Sigmoid colon (tissue), 6 donors: ENCODE measurements at regions not wholly inside any gene's neighbourhood (a gene's known extent, or its start where the extent isn't known, plus 50 kb on each side); places are given as distances from the start of the nearest gene placed in this dataset.

Source experiments
- DNase-seq: peaks from one replicate; pipeline ENCODE4 v3.0.0-alpha.2; 2019
- H3K27ac ChIP-seq, 4 donors: fragments of 200-600 bp; sonication (generic); one replicate each; pipeline ENCODE4 v1.5.1; 2016 to 2019; ENCODE audit warnings: mild to moderate bottlenecking in 1 of 4
- H3K27me3 ChIP-seq, 3 donors: fragments of 200-600 bp; sonication (generic); one replicate each; pipeline ENCODE4 v1.5.1; 2019; ENCODE audit warnings: mild to moderate bottlenecking in 1 of 3
- H3K36me3 ChIP-seq, 4 donors: fragments of 200-600 bp; sonication (generic); one replicate each; pipeline ENCODE4 v1.5.1; 2016 to 2019
- H3K4me1 ChIP-seq, 4 donors: fragments of 200-600 bp; sonication (generic); one replicate each; pipeline ENCODE4 v1.5.1; 2017 to 2019
- H3K4me3 ChIP-seq, 4 donors: fragments of 200-600 bp; sonication (generic); one replicate each; pipeline ENCODE4 v1.5.1; 2017 to 2019; ENCODE audit warnings: mild to moderate bottlenecking in 2 of 4, moderate library complexity in 1 of 4
- H3K9me3 ChIP-seq, 4 donors: fragments of 200-600 bp in 3 of 4; sonication (generic) in 3 of 4; one replicate each; pipeline versions ENCODE4 v1.5.1 to v1.6.1; 2013 to 2019
- EP300 ChIP-seq, 4 donors: sonication (generic); formaldehyde crosslinking; IDR thresholded peaks; one replicate each; pipeline ENCODE4 v1.6.1; 2017; ENCODE audit warnings: antibody characterized with exemption in 4 of 4
- POLR2A ChIP-seq, 2 donors: fragments of 450-650 bp; IDR thresholded peaks; one replicate each; pipeline ENCODE4 v1.6.1; 2016; ENCODE audit warnings: antibody characterized with exemption in 2 of 2, mild to moderate bottlenecking in 2 of 2, moderate library complexity in 2 of 2
- POLR2AphosphoS5 ChIP-seq, 4 donors: sonication (generic); formaldehyde crosslinking; IDR thresholded peaks; one replicate each; pipeline ENCODE4 v1.6.1; 2017; ENCODE audit warnings: antibody characterized with exemption in 4 of 4
- WGBS, 2 donors: extraction: QIAGEN DNeasy Blood & Tissue Kit; methylation state at CpG; one replicate each; pipeline ENCODE4 v1.1.7; 2013; 5-methylcytosine and 5-hydroxymethylcytosine counted together
- intact Hi-C: fragments of 100-400 bp; cut with DNase I; formaldehyde crosslinking; loops from one replicate; pipeline ENCODE4 v1.15.1; 2023
- TF ChIP-seq, protein P1 (sequence below), 4 experiments: fragments of 450-650 bp in 3 of 4; fragments of 200-600 bp in 1 of 4; IDR thresholded peaks; one replicate each; pipeline ENCODE4 v1.5.1; 2016 to 2019; ENCODE audit warnings: antibody characterized with exemption in 4 of 4, mild to moderate bottlenecking in 3 of 4, moderate library complexity in 2 of 4
- donor health status: healthy with polysubstance abuse.
- donor health status: healthy.

DNA sequence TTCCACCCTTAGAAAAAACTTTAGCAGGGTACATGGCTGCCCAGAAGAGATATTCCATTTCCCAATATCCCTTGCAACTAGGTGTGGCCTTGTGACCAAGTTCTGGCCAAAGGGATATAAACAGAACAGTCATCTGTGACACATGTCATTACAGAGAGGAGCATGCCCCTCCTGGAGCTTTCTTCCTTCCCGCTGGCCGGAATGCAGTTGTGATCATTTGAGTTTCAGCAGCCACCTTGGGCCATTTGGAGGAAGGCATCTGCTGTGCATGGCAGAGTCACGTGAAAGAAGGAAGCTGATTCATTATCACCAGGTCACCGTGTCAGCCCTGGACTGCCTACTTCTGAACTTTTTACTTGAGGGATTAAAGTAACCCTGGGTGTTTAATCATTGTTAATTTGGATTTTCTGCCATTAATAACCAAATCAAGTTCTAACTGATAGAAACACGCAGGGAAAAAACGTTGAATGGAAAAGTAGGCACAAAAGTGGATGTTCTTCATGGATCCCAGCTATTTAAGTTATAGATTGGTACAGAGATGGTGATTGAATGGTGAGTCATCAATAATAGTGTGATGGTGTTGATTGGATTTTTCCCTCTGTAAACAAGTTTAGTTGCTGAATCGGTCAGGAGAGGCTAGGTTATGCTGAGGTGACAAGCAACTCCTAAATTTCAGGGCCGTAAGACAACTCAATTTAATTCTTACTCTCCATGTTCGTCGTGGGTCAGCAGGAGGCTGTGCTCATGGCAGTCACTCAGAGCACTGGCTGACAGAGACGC is 80.7 kb upstream of the CCDC167 start:
- Histone ChIP-seq H3K9me3 (no peaks in the 10 kb centered on the region), H3K27me3 (peaks cover 0 to 9% (median 0%) of the 10 kb centered on the region in 3 donors), H3K4me1 (no peaks in the 10 kb centered on the region), H3K4me3 (no peak overlapping the region), H3K27ac (no peak overlapping the region), H3K36me3 (no peaks in the 10 kb centered on the region)
- TF ChIP-seq, protein P1, sequence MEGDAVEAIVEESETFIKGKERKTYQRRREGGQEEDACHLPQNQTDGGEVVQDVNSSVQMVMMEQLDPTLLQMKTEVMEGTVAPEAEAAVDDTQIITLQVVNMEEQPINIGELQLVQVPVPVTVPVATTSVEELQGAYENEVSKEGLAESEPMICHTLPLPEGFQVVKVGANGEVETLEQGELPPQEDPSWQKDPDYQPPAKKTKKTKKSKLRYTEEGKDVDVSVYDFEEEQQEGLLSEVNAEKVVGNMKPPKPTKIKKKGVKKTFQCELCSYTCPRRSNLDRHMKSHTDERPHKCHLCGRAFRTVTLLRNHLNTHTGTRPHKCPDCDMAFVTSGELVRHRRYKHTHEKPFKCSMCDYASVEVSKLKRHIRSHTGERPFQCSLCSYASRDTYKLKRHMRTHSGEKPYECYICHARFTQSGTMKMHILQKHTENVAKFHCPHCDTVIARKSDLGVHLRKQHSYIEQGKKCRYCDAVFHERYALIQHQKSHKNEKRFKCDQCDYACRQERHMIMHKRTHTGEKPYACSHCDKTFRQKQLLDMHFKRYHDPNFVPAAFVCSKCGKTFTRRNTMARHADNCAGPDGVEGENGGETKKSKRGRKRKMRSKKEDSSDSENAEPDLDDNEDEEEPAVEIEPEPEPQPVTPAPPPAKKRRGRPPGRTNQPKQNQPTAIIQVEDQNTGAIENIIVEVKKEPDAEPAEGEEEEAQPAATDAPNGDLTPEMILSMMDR (IDR thresholded peaks at IDR 0.05), result no peak
- TF ChIP-seq EP300 (IDR thresholded peaks at IDR 0.05) (no peak), POLR2AphosphoS5 (IDR thresholded peaks at IDR 0.05) (no peak), POLR2A (IDR thresholded peaks at IDR 0.05) (no peak)
- 78 to 85% methylated on average over 11 of the region's 11 CpGs for WGBS, 2 donors
- intact Hi-C loops, result no loop called here
- no peak for DNase-seq

DNA sequence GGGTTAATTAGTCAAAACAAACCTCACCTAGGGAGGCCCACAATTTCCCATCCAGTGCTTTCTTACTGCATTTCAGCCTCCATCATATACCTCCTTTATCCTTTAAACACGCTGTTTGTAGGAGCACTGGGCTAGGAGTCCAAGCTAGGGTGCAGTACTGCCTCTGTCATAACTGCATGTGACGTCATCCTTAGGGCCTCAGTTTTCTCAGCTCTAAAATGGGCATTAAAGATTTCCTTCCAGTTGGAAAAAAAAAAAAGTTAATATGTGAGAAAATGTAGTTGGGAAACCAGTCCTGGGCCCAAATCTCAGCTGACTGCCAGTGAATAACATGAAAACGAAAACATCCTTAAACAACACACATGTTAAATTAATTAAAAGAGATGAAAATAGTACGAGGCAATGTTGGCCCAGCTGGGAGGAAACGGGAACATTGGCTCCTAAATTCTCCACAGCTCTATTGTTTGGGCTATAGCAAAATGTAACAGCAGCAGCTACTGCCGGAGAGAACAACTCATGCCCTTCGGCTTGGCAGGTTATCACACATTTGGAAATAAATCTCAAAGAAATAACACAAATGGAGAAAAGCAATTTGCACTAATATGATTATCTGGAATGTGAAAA is 79.9 kb upstream of the CCDC167 start:
- intact Hi-C loops, result no loop called here
- Histone ChIP-seq H3K27ac (no peak overlapping the region), H3K36me3 (no peaks in the 10 kb centered on the region), H3K27me3 (peaks cover 0 to 1% (median 0%) of the 10 kb centered on the region in 3 donors), H3K4me3 (no peak overlapping the region), H3K4me1 (no peaks in the 10 kb centered on the region), H3K9me3 (no peaks in the 10 kb centered on the region)
- TF ChIP-seq, protein P1 (IDR thresholded peaks at IDR 0.05), result no peak
- TF ChIP-seq EP300 (IDR thresholded peaks at IDR 0.05) (no peak), POLR2A (IDR thresholded peaks at IDR 0.05) (no peak), POLR2AphosphoS5 (IDR thresholded peaks at IDR 0.05) (no peak)
- no peak for DNase-seq
- 75 to 83% methylated on average over 7 of the region's 7 CpGs for WGBS, 2 donors

DNA sequence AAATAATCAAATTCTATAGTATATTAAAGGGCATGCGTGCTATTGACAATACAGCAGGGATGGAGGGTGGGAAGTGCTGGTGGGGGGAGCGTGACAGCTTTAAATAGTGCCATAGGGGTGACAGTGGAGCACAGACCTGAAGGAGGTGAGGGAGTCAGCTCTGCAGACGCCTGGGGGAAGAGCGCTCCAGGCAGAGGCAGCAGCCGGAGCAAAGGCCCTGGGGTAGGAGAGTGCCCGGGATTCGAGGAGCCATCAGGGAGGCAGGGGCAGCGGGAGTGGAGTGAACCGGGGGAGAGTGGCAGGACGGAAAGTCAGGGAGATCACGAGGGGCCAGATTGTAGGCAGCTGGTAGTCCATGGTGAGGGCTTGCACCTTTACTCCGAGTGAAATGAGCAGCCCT is 78.4 kb upstream of the CCDC167 start:
- WGBS, 2 donors, result 91 to 94% methylated on average over 12 of the region's 12 CpGs
- H3K27ac ChIP-seq, result no peak overlapping the region
- no peaks in the 10 kb centered on the region for H3K9me3 ChIP-seq
- DNase-seq, result no peak
- no peaks in the 10 kb centered on the region for H3K4me1 ChIP-seq
- H3K27me3 ChIP-seq, result no peaks in the 10 kb centered on the region
- no peaks in the 10 kb centered on the region for H3K36me3 ChIP-seq
- TF ChIP-seq POLR2AphosphoS5 (IDR thresholded peaks at IDR 0.05) (no peak), POLR2A (IDR thresholded peaks at IDR 0.05) (no peak), EP300 (IDR thresholded peaks at IDR 0.05) (no peak)
- TF ChIP-seq, protein P1 (IDR thresholded peaks at IDR 0.05), result no peak
- no peak overlapping the region for H3K4me3 ChIP-seq
- intact Hi-C loops, result no loop called here

DNA sequence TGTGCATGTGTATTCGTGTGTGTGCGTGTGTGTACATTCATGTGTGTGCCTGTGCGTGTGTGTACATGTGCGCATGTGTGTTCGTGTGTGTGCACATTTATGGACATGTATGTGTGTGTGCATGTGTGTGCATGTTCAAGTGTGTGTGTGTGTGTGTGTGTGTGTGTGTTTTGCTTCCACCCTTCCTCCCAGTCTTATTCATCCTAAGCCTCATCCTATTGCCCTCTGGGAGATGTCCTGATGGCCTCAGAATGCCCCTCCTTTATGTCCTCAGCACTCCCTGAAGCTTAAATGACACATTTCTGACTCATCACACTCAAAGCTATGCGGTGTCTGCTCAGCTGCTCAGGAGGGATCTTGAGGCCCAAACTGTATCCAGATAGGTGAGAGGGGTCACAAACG is 76.6 kb upstream of the CCDC167 start:
- peaks cover 0 to 3% (median 1%) of the 10 kb centered on the region in 3 donors for H3K27me3 ChIP-seq
- TF ChIP-seq, protein P1 (IDR thresholded peaks at IDR 0.05), result no peak
- TF ChIP-seq POLR2AphosphoS5 (IDR thresholded peaks at IDR 0.05), result no peak
- TF ChIP-seq EP300 (IDR thresholded peaks at IDR 0.05), result no peak
- no peak for TF ChIP-seq POLR2A (IDR thresholded peaks at IDR 0.05)
- 81% methylated on average over 7 of the region's 7 CpGs for WGBS, 2 donors
- no peak overlapping the region for H3K4me3 ChIP-seq
- H3K9me3 ChIP-seq, result no peaks in the 10 kb centered on the region
- intact Hi-C loops, result no loop called here
- no peak overlapping the region for H3K27ac ChIP-seq
- H3K4me1 ChIP-seq, result no peaks in the 10 kb centered on the region
- no peaks in the 10 kb centered on the region for H3K36me3 ChIP-seq
- no peak for DNase-seq
